C4-2B (cell line): ENCODE measurements at regions not wholly inside any gene's neighbourhood (a gene's known extent, or its start where the extent isn't known, plus 50 kb on each side); places are given as distances from the start of the nearest gene placed in this dataset.

Source experiments
- CTCF ChIP-seq: fragments of 450-650 bp; conservative IDR thresholded peaks from 2 replicates; pipeline ENCODE4 v1.5.1; 2017; ENCODE audit warnings: mild to moderate bottlenecking
- ZFX ChIP-seq: fragments of 450-650 bp; IDR thresholded peaks from 2 replicates; pipeline ENCODE4 v1.6.1; 2017

- no peak for TF ChIP-seq CTCF
- TF ChIP-seq ZFX: no peak
Measured at GRCh38 chr3:64747679-64748078, 59.9 kb upstream of the ADAMTS9 start.
